Stimulated activated CD4-positive, alpha-beta T cell treated with anti-CD3 and anti-CD28 coated beads, Interleukin-2, amount 100 ng/mL, for 48 hours (primary cell): ENCODE measurements at regions not wholly inside any gene's neighbourhood (a gene's known extent, or its start where the extent isn't known, plus 50 kb on each side); places are given as distances from the start of the nearest gene placed in this dataset.

Experiments
- DNase-seq, 2 donors: peaks; one replicate each; pipeline ENCODE4 v3.0.0-alpha.2; 2020

- DNase-seq, result no peak
These were observed 54.5 kb upstream of the FAM78B start for GRCh38 chr1:166221316-166221715.

- DNase-seq, result no peak
These were observed 67.1 kb upstream of the FAM78B start for GRCh38 chr1:166233750-166234366.

DNA sequence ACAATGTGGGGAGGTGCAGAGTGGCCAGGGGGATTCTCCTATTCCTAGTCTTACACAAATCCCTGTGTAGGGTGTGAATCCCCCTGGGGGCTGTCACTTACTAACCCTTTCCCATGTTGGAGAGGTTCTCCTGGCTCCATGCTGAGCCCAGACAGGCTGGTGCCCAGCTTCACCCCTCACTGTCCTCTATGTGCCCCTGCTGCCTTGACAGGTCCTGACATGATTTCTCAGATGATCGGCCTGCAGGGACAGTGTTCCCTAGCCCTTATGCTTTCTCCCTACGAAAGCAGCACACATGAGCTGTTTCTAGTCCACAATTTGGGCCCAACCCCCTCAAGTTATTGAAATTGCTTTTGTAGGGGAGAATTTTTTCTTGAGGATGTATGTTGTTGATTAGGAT is 68.9 kb upstream of the FAM78B start:
- no peak for DNase-seq

DNA sequence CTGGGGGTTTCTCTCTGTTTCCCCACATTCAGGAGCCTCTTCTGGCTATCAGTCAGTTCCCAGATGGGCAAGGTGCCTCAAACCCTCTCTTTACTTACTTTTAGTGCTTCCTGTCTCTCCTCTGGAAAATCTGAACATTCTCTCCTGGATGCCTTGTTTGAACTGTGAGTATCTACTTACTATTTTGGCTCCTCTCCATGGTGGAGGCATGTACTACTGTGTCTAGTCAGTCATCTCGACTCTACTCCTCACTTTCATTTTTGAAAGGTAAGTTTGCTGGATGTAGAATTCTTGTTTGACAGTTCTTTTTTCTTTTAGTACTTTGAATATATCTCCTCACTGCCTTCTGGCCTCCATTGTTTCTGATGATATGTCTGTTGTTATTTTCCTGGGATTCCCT is 70.9 kb upstream of the FAM78B start:
- DNase-seq, result no peak

DNA sequence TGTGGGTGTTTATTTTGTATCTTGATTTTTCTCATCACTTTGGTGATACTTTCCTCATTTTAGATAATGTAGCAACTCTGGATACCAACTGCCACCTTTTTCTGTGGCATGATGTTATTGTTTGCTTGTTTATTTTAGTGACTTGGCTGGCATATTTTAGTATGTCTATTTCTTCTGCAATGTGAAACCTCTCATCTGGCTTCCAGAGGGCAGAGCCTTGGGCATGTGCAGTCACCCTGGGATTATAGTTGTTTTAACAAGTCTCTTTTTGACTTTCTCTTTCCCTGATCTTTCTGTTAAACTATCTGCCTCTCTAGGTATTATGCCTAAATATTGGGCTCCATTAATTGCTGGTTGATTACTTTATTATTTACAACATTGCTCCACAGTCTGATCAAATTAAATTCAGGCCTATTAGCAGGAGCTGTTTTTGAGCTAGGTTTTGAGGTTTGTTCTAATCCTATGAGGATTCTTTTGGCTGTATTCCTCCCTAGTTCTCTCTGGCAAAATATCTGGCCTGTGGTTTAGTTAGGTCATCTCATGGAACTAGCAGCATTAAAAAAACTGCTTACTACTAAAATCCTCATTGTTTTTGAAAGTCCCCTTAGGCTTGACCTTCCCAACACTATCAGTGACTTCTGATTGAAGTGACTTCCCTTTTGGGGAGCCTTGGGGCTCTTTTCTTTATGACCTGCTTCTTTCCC is 86.4 kb upstream of the FAM78B start:
- no peak for DNase-seq

GRCh38 chr1:166258017-166258416 is 91.2 kb upstream of the FAM78B start:
- no peak for DNase-seq

DNA sequence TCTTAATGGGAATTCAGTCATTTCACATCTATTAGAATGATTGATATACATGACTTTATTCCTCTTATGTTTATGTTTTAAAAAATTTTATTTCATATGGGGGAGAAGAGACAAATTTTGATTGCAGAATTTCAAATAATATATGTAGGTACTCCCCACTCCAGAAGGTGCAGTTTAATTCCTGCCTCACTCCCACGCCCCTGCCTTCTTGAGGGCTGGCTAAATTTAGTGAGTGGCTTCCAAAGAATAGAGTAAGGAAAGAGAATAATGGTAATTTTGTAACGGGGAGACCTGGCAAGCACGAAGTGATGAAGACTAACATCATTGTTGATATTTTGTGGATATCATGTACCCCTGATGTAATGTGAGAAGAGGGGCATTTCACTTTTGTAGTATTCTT is 94.7 kb upstream of the FAM78B start:
- no peak for DNase-seq

GRCh38 chr1:166270476-166271150 is 103.8 kb upstream of the FAM78B start:
- DNase-seq, result no peak

GRCh38 chr1:166271151-166271538 is 104.3 kb upstream of the FAM78B start:
- no peak for DNase-seq

DNA sequence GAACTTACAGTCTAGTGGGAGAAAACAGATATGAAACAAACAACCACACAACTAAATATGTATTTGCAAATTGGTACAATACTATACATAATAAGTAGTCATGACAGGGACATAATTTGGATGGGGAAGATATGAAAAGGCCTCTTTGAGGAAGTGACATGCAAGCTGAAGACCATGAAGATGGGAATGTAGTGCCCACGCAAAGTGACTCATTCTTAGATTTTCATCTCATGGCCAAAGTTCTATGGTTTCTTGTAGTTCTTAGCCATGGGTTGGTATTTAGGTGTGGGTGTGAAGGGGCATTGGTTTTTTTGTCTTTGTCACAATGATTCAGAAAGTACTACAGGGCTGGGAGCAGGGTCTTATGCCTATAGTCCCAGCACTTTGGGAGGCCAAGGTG is 105.4 kb upstream of the FAM78B start:
- DNase-seq, result no peak

DNA sequence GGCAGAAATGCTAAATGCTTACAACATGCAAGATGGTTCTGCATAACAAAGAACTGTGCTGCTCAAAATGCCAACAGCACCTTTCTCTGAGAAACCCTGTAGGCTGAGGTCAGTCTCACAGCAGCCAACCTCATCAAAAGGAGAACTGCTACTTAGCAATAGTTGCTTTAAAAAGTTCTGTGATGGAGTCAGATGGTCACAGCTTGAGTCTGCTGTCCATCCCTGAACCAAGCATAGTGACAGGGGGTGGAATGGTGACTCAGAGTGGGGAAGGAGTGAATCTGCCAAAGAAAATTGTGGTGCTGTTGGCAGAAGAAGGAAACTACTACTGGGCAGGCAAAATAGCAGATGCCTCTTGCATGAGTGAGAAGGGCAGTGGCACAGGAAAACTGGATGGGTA is 106.0 kb upstream of the FAM78B start:
- DNase-seq, result no peak

DNA sequence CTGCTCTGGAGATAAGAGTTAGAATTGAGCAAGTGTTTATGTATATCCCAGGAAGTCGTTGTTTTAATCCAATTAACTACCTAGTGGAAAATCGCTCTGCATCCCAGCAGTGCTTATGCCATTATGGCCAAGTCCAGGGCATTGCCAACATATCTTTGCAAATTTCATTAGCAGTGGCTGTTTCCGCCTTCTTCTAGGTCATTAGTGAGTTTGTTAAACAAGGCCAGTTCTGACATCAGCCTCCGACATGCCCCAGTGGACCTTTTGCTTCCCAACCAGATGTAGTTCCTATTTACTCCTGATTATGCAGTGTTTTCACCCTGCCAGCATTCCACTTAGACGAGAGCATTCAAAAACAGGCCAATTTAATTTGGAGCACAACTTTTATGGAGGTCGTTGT is 106.8 kb upstream of the FAM78B start:
- no peak for DNase-seq

DNA sequence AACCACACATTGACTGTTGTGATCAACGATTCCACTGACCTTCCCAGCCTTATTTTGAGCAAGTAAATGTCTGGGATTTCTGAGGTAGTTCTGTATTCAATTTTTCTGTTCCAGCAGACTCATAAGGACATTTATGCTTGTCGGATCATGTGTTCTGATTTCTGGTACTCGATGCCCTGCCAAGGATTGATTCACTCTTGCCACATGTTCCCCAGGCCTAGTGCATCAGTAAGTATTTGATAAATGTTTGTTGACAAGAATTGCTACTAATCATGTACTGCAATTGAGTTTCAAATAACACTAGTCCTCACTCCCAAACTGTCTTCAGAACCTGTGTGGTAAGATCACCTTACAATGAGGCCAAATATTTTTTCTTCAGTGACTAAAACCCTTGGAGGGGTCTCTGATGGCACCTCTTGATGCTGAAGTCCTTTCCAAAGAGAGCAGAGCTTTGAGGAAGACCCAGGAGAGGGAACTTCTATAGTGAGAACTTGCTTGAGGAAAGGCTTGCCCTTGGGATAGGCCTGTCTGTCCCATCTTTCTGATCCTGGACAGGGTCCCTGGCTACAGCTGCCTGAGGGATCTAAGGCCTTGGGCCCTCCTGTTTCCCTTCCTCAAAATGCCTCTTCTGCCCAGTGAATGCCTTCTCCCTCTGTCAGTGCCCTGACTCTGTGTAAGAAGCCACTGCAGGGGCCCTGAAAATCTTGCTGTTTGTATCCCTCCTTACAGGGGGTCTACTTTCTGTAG is 115.8 kb upstream of the FAM78B start:
- DNase-seq, result no peak

DNA sequence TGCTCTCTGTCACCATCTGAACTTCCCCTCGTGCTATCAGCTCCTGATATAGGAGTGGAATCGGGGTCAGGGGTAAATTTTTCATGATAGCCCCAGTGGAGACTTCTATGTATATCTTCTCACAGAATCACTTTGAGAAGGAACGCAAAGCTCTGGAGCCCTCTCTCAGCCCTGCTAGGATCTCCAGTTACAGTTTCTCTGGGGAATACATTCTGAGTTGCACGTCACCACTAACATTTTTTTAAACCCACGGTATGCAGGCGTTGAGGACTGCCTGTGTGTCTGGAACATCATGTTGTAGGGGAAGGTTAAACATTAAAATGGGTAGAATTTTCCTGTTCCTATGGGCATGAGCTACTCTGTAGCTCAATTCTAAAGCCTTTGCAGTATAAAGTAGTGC is 116.4 kb upstream of the FAM78B start:
- DNase-seq, result no peak

DNA sequence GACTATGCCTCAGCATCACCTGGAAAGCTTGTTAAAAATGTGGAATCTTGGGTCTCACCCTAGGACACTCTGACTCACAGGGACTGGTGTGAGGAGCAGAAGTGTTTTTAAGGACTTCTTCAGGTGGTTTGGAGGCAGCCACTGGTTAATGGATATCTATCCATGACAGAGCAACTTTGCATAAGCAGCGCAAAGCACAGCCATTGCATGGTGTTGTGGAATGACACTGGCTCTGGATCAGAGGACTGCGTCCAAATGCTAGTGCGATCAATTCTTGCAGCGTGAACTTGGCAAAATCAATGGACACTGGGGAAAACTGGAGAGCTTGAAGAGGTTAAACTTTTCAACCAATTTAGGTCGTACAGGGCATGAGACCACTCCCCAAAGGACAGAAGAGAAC is 116.8 kb upstream of the FAM78B start:
- DNase-seq, result no peak

GRCh38 chr1:166289309-166290050 is 122.7 kb upstream of the FAM78B start:
- DNase-seq, result no peak

DNA sequence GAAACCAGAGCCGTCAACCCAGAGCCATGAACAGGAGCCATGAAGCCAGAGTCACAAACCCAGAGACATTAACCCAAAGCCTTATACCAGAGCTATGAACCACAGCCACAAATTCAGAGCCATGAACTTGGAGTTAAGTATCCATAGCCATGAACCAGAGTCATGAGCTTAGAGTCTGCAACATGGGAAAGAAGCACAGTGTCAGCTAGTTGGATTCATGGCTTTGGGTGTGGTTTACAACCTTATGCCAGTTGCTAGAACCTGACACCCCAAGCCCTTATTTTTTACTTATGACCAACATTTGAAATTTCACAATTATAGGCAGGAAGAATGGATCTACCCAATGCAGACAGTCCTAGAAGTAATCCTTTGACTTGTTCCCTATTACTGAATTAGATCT is 128.9 kb upstream of the FAM78B start:
- DNase-seq, result no peak

GRCh38 chr1:166297993-166298392 is 131.2 kb upstream of the FAM78B start:
- no peak for DNase-seq

DNA sequence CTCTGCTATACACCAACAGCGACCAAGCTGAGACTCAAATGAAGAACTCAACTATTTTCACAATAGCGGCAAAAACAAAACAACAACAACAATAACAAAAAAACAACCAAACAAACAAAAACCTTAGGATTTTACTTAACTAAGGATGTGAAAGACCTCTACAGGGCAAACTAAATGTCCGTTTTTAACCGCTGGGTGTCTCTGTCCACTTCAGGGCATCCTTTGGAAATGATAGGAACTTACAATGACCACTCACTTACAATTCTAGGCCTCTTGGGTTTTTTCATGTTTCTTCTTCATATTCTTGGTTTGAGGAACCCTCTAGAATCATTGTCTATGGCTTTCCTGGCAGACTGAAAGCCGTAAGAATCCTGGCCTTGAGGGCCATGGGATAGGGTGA is 134.0 kb upstream of the FAM78B start:
- no peak for DNase-seq

DNA sequence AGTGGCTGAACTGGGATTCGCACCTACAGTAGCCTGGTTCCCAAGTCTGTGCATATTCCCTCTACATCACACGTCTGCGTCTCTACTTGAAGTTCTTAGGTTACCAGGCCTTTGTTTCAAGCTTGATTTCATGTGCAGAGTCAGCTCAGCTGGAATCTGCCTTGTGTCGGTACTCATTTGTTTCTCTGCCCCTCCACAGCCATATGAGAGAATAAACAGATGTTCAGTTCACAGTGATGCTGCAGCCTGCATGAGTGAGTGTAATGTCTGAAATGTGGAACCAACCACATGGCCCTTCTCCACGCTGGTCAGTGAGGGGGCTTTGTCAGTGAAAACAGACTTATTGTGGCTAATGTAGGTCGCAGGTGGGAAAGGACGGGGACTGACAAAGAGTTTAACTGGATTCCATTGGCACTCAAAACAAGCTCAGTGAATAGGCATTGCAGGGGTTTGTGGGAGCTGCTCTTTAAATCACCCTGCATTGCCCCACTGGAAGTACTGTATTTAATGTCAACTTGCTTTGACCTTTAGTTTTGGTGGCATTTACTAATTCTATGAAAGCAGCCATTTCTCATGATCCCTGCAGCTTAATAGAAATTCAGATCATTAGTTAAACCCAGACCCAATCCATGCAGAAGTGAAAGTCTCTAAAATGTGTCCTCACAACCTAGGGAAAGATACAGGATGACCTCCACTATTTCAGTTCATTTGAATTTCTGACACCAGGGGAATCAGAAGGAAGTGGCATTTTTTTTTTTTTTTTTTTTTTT is 136.4 kb upstream of the FAM78B start:
- DNase-seq, result no peak

DNA sequence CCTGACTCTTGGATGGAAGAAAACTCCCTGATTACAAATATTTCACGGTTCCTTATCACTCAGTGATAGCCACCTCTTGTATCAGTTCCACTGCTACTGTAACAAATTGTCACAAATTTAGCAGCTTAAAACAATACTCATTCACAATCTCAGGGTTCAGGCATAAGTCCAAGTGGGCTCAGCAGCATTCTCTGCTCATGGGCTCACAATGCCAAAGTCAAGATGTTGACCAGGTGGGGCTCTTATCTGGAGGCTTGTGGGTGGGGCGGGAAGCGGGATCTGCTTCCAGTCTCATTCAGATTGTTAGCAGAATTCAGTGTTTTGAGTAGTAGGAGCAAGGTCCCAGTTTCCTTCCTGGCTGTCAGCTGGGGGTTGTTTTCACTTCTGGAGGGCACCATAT is 137.3 kb upstream of the FAM78B start:
- no peak for DNase-seq

DNA sequence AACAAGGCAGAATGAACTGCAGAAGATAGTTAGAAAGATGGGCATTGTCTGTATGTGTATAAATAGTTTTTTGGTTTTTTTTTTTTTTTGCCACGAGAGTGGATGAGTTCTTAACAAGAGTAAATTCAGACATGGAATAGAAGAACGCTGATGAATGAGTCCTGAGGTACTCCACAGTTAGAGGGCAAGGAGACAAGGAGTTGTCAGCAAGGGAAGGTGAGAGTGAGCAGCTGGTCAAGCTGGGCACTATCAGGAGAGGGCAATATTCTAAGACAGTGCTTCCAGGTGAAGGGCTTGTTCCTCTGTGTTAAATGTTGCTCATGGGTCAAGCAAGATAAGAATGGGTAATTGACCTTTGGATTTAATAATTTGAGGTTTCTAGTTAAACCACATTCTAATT is 138.6 kb upstream of the FAM78B start:
- DNase-seq, result no peak
